ENCODE measurements at regions not wholly inside any gene's neighbourhood (a gene's known extent, or its start where the extent isn't known, plus 50 kb on each side); places are given as distances from the start of the nearest gene placed in this dataset.
A peak's percentile ranks its signal among the peaks of the same experiment; 100 is the strongest.

- no peaks in the 10 kb centered on the region for H3K36me3 ChIP-seq
- TF ChIP-seq CTCF (IDR thresholded peaks at IDR 0.05) = no peak
- H3K27ac ChIP-seq = no peak overlapping the region
- DNase-seq = no peak
- ATAC-seq = peak; percentile 10
- no peaks in the 10 kb centered on the region for H3K27me3 ChIP-seq
- H3K4me1 ChIP-seq = no peaks in the 10 kb centered on the region
- intact Hi-C loops (cut with DNase I) = no loop called here
- H3K4me3 ChIP-seq = no peak overlapping the region
- no peaks in the 10 kb centered on the region for H3K9me3 ChIP-seq
Observed at GRCh38 chr3:135788146-135788545, 177.4 kb upstream of the PPP2R3A start.

GRCh38 chr3:135788978-135789377 lies 176.6 kb upstream of the PPP2R3A start:
- TF ChIP-seq CTCF (IDR thresholded peaks at IDR 0.05) = no peak
- no peak for ATAC-seq
- Histone ChIP-seq H3K36me3 (no peaks in the 10 kb centered on the region), H3K4me1 (no peaks in the 10 kb centered on the region), H3K4me3 (no peak overlapping the region), H3K27me3 (no peaks in the 10 kb centered on the region), H3K27ac (no peak overlapping the region), H3K9me3 (no peaks in the 10 kb centered on the region)
- DNase-seq = no peak
- intact Hi-C loops (cut with DNase I) = no loop called here

GRCh38 chr3:135792174-135792573 lies 173.4 kb upstream of the PPP2R3A start:
- ATAC-seq = no peak
- no peak for TF ChIP-seq CTCF (IDR thresholded peaks at IDR 0.05)
- Histone ChIP-seq H3K27ac (no peak overlapping the region), H3K4me1 (no peaks in the 10 kb centered on the region), H3K4me3 (no peak overlapping the region), H3K36me3 (no peaks in the 10 kb centered on the region), H3K27me3 (no peaks in the 10 kb centered on the region), H3K9me3 (no peaks in the 10 kb centered on the region)
- intact Hi-C loops (cut with DNase I) = no loop called here
- DNase-seq = no peak

GRCh38 chr3:135792858-135793475 lies 172.6 kb upstream of the PPP2R3A start:
- Histone ChIP-seq H3K9me3 (no peaks in the 10 kb centered on the region), H3K36me3 (no peaks in the 10 kb centered on the region), H3K27me3 (no peaks in the 10 kb centered on the region), H3K4me3 (no peak overlapping the region), H3K4me1 (no peaks in the 10 kb centered on the region), H3K27ac (no peak overlapping the region)
- intact Hi-C loops (cut with DNase I) = no loop called here
- ATAC-seq = no peak
- TF ChIP-seq CTCF (IDR thresholded peaks at IDR 0.05) = no peak
- DNase-seq = no peak

GRCh38 chr3:135800071-135800549 lies 165.4 kb upstream of the PPP2R3A start:
- TF ChIP-seq CTCF (IDR thresholded peaks at IDR 0.05) = no peak
- Histone ChIP-seq H3K9me3 (no peaks in the 10 kb centered on the region), H3K4me3 (no peak overlapping the region), H3K36me3 (no peaks in the 10 kb centered on the region), H3K27me3 (no peaks in the 10 kb centered on the region), H3K4me1 (no peaks in the 10 kb centered on the region), H3K27ac (no peak overlapping the region)
- ATAC-seq = no peak
- intact Hi-C loops (cut with DNase I) = no loop called here
- no peak for DNase-seq

- H3K4me3 ChIP-seq = no peak overlapping the region
- TF ChIP-seq CTCF (IDR thresholded peaks at IDR 0.05) = no peak
- H3K9me3 ChIP-seq = no peaks in the 10 kb centered on the region
- no peak overlapping the region for H3K27ac ChIP-seq
- no peak for DNase-seq
- H3K27me3 ChIP-seq = no peaks in the 10 kb centered on the region
- H3K36me3 ChIP-seq = no peaks in the 10 kb centered on the region
- ATAC-seq = no peak
- H3K4me1 ChIP-seq = no peaks in the 10 kb centered on the region
- intact Hi-C loops (cut with DNase I) = no loop called here
Observed at GRCh38 chr3:135801018-135801417, 164.5 kb upstream of the PPP2R3A start.
